ENCODE measurements at regions not wholly inside any gene's neighbourhood (a gene's known extent, or its start where the extent isn't known, plus 50 kb on each side); places are given as distances from the start of the nearest gene placed in this dataset.
"Not testable (repeated sequence)": the region's sequence is repeated elsewhere in the genome, so short reads cannot be mapped to it uniquely, and the experiment has no call there.

DNA sequence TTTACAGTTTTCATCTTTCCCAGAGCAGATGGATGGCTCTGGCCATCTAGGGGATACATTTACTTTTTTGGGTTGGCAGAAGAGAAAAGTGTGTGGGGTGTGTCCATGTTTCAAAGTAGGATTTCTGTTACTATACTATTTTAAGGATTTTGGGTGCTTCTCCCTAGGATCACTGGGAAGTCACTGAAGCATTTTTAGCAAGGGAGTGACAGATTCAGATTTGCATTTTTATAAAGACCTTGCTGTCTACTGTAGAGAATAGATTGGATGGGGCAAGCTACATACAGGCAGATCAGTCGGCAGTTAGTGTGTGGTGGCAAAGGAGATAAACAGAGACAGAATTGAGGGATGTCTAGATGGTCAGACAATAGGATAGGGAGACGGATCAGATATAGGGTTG, 122.5 kb downstream of the TBX19 start:
- no peaks in the 10 kb centered on the region for H3K36me3 ChIP-seq (ENCODE audit: low read depth, missing control alignments)
- no peaks in the 10 kb centered on the region for H3K9me3 ChIP-seq
- no peak for DNase-seq
- no peak overlapping the region for H3K4me3 ChIP-seq
- no peak for TF ChIP-seq POLR2A (IDR thresholded peaks at IDR 0.05)
- TF ChIP-seq, protein P1, sequence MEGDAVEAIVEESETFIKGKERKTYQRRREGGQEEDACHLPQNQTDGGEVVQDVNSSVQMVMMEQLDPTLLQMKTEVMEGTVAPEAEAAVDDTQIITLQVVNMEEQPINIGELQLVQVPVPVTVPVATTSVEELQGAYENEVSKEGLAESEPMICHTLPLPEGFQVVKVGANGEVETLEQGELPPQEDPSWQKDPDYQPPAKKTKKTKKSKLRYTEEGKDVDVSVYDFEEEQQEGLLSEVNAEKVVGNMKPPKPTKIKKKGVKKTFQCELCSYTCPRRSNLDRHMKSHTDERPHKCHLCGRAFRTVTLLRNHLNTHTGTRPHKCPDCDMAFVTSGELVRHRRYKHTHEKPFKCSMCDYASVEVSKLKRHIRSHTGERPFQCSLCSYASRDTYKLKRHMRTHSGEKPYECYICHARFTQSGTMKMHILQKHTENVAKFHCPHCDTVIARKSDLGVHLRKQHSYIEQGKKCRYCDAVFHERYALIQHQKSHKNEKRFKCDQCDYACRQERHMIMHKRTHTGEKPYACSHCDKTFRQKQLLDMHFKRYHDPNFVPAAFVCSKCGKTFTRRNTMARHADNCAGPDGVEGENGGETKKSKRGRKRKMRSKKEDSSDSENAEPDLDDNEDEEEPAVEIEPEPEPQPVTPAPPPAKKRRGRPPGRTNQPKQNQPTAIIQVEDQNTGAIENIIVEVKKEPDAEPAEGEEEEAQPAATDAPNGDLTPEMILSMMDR (IDR thresholded peaks at IDR 0.05) = no peak
- WGBS, 2 donors = 77 to 80% methylated on average over 2 of the region's 2 CpGs
- peaks cover 10% of the 10 kb centered on the region for H3K4me1 ChIP-seq
- intact Hi-C loops (cut with DNase I; ENCODE audit: low total_unique reads) = no loop called here
- no peaks in the 10 kb centered on the region for H3K27me3 ChIP-seq
- H3K27ac ChIP-seq = no peak overlapping the region

DNA sequence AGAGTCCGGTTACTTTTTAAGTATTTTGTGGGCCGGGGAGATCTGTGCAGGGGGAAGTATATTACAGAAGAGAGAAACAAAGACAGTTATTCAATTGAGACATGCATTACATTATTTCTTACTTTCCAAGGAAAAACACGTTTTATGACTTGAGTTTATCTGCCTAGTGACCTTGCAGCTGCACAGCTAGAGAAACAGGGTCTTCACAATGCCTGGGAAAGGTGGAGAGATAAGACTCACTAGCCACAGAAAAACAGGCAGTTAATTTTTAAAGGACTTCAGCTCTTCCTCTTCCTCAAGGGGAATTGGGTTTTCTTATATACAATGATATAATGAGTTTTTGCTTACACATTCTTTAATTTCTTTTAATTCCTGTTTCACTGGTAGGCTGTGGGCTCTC, 121.8 kb downstream of the TBX19 start:
- H3K27ac ChIP-seq; H3K4me3 ChIP-seq; H3K27me3 ChIP-seq; H3K9me3 ChIP-seq; DNase-seq; H3K36me3 ChIP-seq (ENCODE audit: low read depth, missing control alignments); intact Hi-C loops (cut with DNase I; ENCODE audit: low total_unique reads): not testable (repeated sequence)
- WGBS, 2 donors = 39 to 42% methylated on average over 3 of the region's 3 CpGs
- peaks cover 10% of the 10 kb centered on the region for H3K4me1 ChIP-seq

DNA sequence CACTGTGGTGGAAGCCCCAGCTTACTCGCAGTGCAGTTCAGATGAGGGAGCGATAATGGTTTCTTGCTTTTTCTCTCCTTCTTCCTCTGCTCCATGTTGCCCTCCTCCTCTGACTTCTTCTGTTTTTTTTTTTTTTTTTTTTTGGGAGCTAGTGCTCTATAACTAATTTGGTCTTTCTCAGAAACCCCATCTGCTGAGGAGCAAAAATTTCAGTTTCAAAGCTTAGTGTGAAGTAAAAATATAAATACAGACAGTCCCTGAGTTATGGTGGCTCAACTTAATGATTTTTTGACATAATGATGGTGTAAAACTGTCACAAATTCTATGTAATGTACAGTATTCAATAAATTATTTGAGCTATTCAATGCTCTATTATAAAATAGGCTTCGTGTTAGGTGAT, 120.7 kb downstream of the TBX19 start:
- peaks cover 10% of the 10 kb centered on the region for H3K4me1 ChIP-seq
- intact Hi-C loops (cut with DNase I; ENCODE audit: low total_unique reads) = no loop called here
- no peak overlapping the region for H3K27ac ChIP-seq
- no peak for DNase-seq
- 95 to 96% methylated on average over 3 of the region's 3 CpGs for WGBS, 2 donors
- H3K27me3 ChIP-seq = no peaks in the 10 kb centered on the region
- no peak overlapping the region for H3K4me3 ChIP-seq
- TF ChIP-seq, protein P1 (IDR thresholded peaks at IDR 0.05) = no peak
- TF ChIP-seq POLR2A (IDR thresholded peaks at IDR 0.05) = no peak
- no peaks in the 10 kb centered on the region for H3K9me3 ChIP-seq
- H3K36me3 ChIP-seq (ENCODE audit: low read depth, missing control alignments) = no peaks in the 10 kb centered on the region

DNA sequence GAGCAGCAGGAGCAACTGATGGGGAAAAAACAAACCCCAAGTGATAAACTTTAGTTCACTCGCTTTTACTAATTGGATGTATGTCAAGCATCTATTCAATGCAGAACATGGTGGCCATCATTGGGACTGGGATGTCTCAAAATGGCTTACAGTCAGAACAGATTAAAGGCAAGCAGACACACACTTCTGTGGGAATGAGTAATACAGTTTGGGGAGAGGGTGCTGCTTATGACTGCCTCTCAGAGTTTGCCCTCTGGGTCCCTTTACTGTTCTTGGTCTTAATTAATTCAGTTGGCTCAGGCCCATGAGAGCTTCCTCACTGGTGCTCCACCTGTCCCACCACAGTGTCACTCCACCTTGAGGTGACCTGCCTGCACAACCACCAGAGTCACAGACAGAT, 119.5 kb downstream of the TBX19 start:
- TF ChIP-seq, protein P1 (IDR thresholded peaks at IDR 0.05) = no peak
- TF ChIP-seq POLR2A (IDR thresholded peaks at IDR 0.05) = no peak
- Histone ChIP-seq H3K4me1 (peaks cover 10% of the 10 kb centered on the region), H3K27ac (no peak overlapping the region), H3K27me3 (no peaks in the 10 kb centered on the region), H3K4me3 (no peak overlapping the region), H3K9me3 (no peaks in the 10 kb centered on the region), H3K36me3 (ENCODE audit: low read depth, missing control alignments) (no peaks in the 10 kb centered on the region)
- intact Hi-C loops (cut with DNase I; ENCODE audit: low total_unique reads) = no loop called here
- no peak for DNase-seq
- 96 to 100% methylated on average over 1 of the region's 1 CpG for WGBS, 2 donors

DNA sequence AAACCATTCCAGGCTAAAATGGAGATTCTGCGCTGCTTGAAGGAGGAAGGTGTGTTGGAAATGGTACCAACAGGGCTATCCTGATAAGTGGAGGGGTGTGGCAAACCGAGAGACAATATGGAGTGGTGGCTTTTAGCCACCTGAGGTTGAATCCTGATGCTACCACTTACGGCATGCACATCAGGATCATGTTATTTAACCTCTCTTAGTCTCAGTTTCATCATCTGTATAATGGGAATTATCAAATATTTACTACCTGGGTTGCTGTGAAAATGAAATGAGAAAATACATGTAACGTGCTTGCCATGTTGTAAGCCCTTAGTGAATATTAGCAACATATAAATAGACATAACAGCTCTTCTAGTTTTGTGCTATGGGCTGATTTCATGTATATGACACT, 117.1 kb downstream of the TBX19 start:
- no peaks in the 10 kb centered on the region for H3K9me3 ChIP-seq
- no peaks in the 10 kb centered on the region for H3K27me3 ChIP-seq
- intact Hi-C loops (cut with DNase I; ENCODE audit: low total_unique reads) = no loop called here
- 94 to 99% methylated on average over 4 of the region's 4 CpGs for WGBS, 2 donors
- H3K4me1 ChIP-seq = peaks cover 7% of the 10 kb centered on the region
- no peak for DNase-seq
- no peak for TF ChIP-seq POLR2A (IDR thresholded peaks at IDR 0.05)
- TF ChIP-seq, protein P1 (IDR thresholded peaks at IDR 0.05) = no peak
- no peak overlapping the region for H3K27ac ChIP-seq
- no peak overlapping the region for H3K4me3 ChIP-seq
- H3K36me3 ChIP-seq (ENCODE audit: low read depth, missing control alignments) = no peaks in the 10 kb centered on the region

All from testis (tissue), 2 donors.